ENCODE measurements at regions not wholly inside any gene's neighbourhood (a gene's known extent, or its start where the extent isn't known, plus 50 kb on each side); places are given as distances from the start of the nearest gene placed in this dataset.

DNA sequence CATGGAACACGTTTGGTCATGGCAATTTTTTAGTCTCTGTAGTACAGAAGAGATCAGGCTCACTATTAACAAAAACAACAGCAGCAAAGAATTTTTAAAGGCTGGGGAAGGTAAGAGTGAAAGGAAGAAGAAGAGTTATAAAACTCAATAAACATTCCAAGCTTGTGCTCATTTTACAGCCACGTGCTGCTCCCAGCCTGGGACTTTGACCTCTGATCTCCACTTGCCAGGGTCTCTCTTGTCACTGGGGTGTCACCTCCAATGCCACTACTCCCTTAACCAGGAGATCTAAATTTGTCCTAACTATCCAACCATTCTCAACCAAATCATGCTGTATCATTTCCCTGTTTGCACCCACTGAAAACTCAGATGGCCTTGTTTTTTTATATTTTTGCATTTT is 605.1 kb downstream of the VRK1 start:
- no peak overlapping the region for H2AFZ ChIP-seq (ENCODE audit: low read depth, low read length)
- H3K27ac ChIP-seq (ENCODE audit: low read length): peak overlapping the region; percentile 62
- no peak overlapping the region for H3K9ac ChIP-seq (ENCODE audit: low read length)
- no peaks in the 10 kb centered on the region for H3K9me3 ChIP-seq (ENCODE audit: low read length)
- H3K27me3 ChIP-seq (ENCODE audit: insufficient read depth, low read depth, low read length): no peaks in the 10 kb centered on the region
- TF ChIP-seq, protein P1, sequence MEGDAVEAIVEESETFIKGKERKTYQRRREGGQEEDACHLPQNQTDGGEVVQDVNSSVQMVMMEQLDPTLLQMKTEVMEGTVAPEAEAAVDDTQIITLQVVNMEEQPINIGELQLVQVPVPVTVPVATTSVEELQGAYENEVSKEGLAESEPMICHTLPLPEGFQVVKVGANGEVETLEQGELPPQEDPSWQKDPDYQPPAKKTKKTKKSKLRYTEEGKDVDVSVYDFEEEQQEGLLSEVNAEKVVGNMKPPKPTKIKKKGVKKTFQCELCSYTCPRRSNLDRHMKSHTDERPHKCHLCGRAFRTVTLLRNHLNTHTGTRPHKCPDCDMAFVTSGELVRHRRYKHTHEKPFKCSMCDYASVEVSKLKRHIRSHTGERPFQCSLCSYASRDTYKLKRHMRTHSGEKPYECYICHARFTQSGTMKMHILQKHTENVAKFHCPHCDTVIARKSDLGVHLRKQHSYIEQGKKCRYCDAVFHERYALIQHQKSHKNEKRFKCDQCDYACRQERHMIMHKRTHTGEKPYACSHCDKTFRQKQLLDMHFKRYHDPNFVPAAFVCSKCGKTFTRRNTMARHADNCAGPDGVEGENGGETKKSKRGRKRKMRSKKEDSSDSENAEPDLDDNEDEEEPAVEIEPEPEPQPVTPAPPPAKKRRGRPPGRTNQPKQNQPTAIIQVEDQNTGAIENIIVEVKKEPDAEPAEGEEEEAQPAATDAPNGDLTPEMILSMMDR (IDR thresholded peaks at IDR 0.05; ENCODE audit: poor library complexity, severe bottlenecking): no peak
- TF ChIP-seq RAD21 (conservative IDR thresholded peaks at IDR 0.05) (no peak), EZH2 (IDR thresholded peaks at IDR 0.05; ENCODE audit: borderline replicate concordance, insufficient read depth, low read length, poor library complexity, severe bottlenecking) (no peak), EP300 (conservative IDR thresholded peaks at IDR 0.05; ENCODE audit: poor library complexity, severe bottlenecking) (no peak)
- TF ChIP-seq, protein P2, sequence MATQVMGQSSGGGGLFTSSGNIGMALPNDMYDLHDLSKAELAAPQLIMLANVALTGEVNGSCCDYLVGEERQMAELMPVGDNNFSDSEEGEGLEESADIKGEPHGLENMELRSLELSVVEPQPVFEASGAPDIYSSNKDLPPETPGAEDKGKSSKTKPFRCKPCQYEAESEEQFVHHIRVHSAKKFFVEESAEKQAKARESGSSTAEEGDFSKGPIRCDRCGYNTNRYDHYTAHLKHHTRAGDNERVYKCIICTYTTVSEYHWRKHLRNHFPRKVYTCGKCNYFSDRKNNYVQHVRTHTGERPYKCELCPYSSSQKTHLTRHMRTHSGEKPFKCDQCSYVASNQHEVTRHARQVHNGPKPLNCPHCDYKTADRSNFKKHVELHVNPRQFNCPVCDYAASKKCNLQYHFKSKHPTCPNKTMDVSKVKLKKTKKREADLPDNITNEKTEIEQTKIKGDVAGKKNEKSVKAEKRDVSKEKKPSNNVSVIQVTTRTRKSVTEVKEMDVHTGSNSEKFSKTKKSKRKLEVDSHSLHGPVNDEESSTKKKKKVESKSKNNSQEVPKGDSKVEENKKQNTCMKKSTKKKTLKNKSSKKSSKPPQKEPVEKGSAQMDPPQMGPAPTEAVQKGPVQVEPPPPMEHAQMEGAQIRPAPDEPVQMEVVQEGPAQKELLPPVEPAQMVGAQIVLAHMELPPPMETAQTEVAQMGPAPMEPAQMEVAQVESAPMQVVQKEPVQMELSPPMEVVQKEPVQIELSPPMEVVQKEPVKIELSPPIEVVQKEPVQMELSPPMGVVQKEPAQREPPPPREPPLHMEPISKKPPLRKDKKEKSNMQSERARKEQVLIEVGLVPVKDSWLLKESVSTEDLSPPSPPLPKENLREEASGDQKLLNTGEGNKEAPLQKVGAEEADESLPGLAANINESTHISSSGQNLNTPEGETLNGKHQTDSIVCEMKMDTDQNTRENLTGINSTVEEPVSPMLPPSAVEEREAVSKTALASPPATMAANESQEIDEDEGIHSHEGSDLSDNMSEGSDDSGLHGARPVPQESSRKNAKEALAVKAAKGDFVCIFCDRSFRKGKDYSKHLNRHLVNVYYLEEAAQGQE (IDR thresholded peaks at IDR 0.05; ENCODE audit: borderline replicate concordance): no peak
- H3K4me2 ChIP-seq (ENCODE audit: low read length): no peak overlapping the region
- no peaks in the 10 kb centered on the region for H4K20me1 ChIP-seq (ENCODE audit: insufficient read depth)
- H3K36me3 ChIP-seq (ENCODE audit: insufficient read depth, low read length): no peaks in the 10 kb centered on the region
- no peaks in the 10 kb centered on the region for H3K9me2 ChIP-seq (ENCODE audit: insufficient read depth, low read length)
- no peak overlapping the region for H3K4me3 ChIP-seq (ENCODE audit: low read length)
- H3F3A ChIP-seq (ENCODE audit: insufficient read depth, low read length, poor library complexity, severe bottlenecking): no peaks in the 10 kb centered on the region
- no peaks in the 10 kb centered on the region for H3K79me2 ChIP-seq (replicated peaks; ENCODE audit: insufficient read depth, low read length)

DNA sequence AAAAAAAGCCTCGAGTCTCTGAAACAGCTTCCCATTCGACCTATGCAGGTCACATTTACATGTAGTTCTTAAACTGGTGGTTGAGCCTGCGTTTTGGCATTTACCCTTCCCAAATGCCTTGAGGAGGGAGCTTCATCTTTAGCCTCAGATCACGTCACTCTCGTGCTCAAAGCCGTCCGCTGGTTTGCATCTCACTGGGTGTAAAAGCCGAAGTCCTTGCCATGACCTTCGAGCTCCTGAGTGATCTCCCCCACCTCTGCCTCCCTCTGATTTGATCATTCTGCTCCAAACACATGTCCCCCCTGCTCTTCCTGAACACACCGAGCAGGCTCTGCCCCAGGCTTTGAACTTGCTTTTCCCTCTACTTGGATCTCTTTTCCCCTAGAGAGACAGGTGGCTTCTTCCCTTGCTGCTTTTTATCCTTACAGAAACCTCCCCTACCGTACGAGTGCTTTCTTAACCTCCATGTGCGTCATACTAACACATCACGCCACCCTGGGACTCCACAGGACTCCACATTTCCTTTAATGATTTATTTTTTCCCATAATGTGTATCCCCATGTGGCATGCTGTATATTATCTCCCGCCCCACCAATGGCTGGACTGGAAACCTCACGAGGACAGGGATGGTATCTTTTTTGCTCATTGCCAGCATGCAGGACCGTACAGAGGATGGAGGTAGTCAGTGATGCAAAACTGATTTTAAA is 610.7 kb downstream of the VRK1 start:
- Histone ChIP-seq H3K9me3 (ENCODE audit: low read length) (no peaks in the 10 kb centered on the region), H3K4me3 (ENCODE audit: low read length) (no peak overlapping the region), H2AFZ (ENCODE audit: low read depth, low read length) (no peak overlapping the region), H3K36me3 (ENCODE audit: insufficient read depth, low read length) (no peaks in the 10 kb centered on the region), H3K4me2 (ENCODE audit: low read length) (no peak overlapping the region), H4K20me1 (ENCODE audit: insufficient read depth) (no peaks in the 10 kb centered on the region), H3F3A (ENCODE audit: insufficient read depth, low read length, poor library complexity, severe bottlenecking) (no peaks in the 10 kb centered on the region), H3K9me2 (ENCODE audit: insufficient read depth, low read length) (no peaks in the 10 kb centered on the region), H3K9ac (ENCODE audit: low read length) (peak overlapping the region; percentile 86), H3K79me2 (replicated peaks; ENCODE audit: insufficient read depth, low read length) (no peaks in the 10 kb centered on the region), H3K27ac (ENCODE audit: low read length) (peak overlapping the region; percentile 98), H3K27me3 (ENCODE audit: insufficient read depth, low read depth, low read length) (no peaks in the 10 kb centered on the region)
- no peak for TF ChIP-seq TAF1 (IDR thresholded peaks at IDR 0.05; ENCODE audit: low read depth)
- TF ChIP-seq, protein P1 (IDR thresholded peaks at IDR 0.05; ENCODE audit: poor library complexity, severe bottlenecking): no peak
- no peak for TF ChIP-seq EP300 (conservative IDR thresholded peaks at IDR 0.05; ENCODE audit: poor library complexity, severe bottlenecking)
- TF ChIP-seq EZH2 (IDR thresholded peaks at IDR 0.05; ENCODE audit: borderline replicate concordance, insufficient read depth, low read length, poor library complexity, severe bottlenecking): no peak
- TF ChIP-seq POLR2AphosphoS5 (IDR thresholded peaks at IDR 0.05): no peak
- TF ChIP-seq MXI1 (conservative IDR thresholded peaks at IDR 0.05; ENCODE audit: poor library complexity, severe bottlenecking): no peak
- TF ChIP-seq, protein P2 (IDR thresholded peaks at IDR 0.05; ENCODE audit: borderline replicate concordance): no peak
- TF ChIP-seq SMC3 (conservative IDR thresholded peaks at IDR 0.05; ENCODE audit: poor library complexity): no peak
- no peak for TF ChIP-seq RAD21 (conservative IDR thresholded peaks at IDR 0.05)

Measured in neural cell (in vitro differentiated cells).